ENCODE measurements at regions not wholly inside any gene's neighbourhood (a gene's known extent, or its start where the extent isn't known, plus 50 kb on each side); places are given as distances from the start of the nearest gene placed in this dataset.

DNA sequence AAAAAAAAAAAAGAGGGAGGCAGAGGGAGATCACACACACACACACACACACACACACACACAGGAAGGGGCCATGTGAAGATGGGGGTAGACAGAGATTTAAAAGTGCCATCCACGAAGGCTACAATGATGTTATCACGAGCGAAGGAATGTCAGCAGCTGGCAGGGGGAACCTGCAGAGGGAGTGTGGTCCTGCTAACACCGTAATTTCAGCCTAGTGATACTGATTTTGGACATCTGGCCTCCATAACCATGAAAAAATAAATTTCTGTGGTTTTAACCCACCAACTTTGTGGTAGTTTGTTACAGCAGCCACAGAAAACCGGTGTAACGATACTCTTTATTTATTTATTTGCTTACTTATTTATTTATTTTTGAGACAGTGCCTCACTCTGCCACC lies 76.0 kb downstream of the TMCO5A start:
- TF ChIP-seq, protein P1, sequence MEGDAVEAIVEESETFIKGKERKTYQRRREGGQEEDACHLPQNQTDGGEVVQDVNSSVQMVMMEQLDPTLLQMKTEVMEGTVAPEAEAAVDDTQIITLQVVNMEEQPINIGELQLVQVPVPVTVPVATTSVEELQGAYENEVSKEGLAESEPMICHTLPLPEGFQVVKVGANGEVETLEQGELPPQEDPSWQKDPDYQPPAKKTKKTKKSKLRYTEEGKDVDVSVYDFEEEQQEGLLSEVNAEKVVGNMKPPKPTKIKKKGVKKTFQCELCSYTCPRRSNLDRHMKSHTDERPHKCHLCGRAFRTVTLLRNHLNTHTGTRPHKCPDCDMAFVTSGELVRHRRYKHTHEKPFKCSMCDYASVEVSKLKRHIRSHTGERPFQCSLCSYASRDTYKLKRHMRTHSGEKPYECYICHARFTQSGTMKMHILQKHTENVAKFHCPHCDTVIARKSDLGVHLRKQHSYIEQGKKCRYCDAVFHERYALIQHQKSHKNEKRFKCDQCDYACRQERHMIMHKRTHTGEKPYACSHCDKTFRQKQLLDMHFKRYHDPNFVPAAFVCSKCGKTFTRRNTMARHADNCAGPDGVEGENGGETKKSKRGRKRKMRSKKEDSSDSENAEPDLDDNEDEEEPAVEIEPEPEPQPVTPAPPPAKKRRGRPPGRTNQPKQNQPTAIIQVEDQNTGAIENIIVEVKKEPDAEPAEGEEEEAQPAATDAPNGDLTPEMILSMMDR (IDR thresholded peaks at IDR 0.05): no peak
- TF ChIP-seq POLR2A (IDR thresholded peaks at IDR 0.05): no peak
